IgD-negative memory B cell (primary cell): ENCODE measurements at regions not wholly inside any gene's neighbourhood (a gene's known extent, or its start where the extent isn't known, plus 50 kb on each side); places are given as distances from the start of the nearest gene placed in this dataset.

ENCODE experiments used
- H3K27ac Mint-ChIP-seq, 3 donors: one replicate each; pipeline ENCODE4 v1.8.0; 2020 to 2022; ENCODE audit warnings: mild to moderate bottlenecking in 3 of 3, mixed read lengths in 3 of 3, moderate library complexity in 1 of 3
- H3K27me3 Mint-ChIP-seq: one replicate; pipeline ENCODE4 v1.8.0; 2021; ENCODE audit warnings: mixed read lengths
- H3K36me3 Mint-ChIP-seq: one replicate; pipeline ENCODE4 v1.8.0; 2020; ENCODE audit warnings: mild to moderate bottlenecking, mixed read lengths
- H3K4me1 Mint-ChIP-seq, 3 donors: one replicate each; pipeline ENCODE4 v1.8.0; 2020 to 2022; ENCODE audit warnings: mixed read lengths in 3 of 3, mild to moderate bottlenecking in 1 of 3
- H3K4me3 Mint-ChIP-seq, 4 donors: one replicate each; pipeline ENCODE4 v1.8.0; 2020 to 2022; ENCODE audit warnings: mild to moderate bottlenecking in 4 of 4, mixed read lengths in 4 of 4, moderate library complexity in 3 of 4
- H3K9me3 Mint-ChIP-seq, 3 donors: one replicate each; pipeline ENCODE4 v1.8.0; 2020 to 2021; ENCODE audit warnings: mixed read lengths in 3 of 3, mild to moderate bottlenecking in 1 of 3

DNA sequence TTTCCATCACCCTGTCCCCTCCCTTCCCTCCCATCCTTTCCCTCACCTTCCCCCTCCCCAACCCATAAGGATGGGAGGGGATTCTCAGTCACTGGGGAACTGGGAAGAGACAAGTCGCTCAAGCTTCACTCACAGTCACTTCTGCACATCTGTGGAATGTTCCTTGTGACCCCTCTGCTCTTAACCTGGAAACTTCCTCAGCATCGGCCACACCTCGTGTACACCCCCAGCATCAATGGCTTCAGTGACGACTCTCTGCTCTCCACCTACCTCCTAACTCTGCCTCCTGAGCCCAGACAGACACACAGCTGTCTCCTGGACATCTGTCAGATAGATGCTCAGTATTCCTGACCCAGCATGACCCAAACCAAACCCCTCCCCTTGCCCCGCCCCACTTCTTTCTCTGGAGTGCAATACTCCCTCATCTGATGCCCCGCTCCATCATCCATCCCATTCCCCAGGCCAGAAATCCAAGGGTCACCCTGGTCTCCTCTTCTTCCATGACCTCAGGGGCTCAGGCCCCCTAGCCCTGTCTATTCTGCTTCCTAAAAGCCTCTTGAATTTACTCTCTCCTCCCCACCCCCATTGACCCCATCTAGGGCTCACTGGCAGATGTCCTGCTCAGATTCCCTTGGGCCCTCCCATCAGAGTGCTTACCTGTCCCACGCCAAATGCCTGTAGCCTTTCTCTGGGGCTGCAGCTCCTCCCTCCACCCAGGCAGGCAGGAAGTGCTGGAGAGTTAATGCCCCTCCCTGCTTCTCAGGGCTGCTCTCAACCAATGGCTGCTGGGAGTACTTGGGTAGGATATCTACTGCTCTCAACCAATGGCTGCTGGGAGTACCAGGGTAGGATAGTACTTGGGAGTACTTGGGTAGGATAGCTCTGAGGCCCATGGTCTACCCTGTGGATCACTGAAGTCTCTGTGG lies 83.1 kb upstream of the CSF3R start:
- no peaks in the 10 kb centered on the region for H3K9me3 Mint-ChIP-seq
- H3K27me3 Mint-ChIP-seq = peaks cover 6% of the 10 kb centered on the region
- H3K4me1 Mint-ChIP-seq = no peaks in the 10 kb centered on the region
- H3K36me3 Mint-ChIP-seq = no peaks in the 10 kb centered on the region
- H3K4me3 Mint-ChIP-seq = peak overlapping the region in 1 of 4 donors; percentile 60
- H3K27ac Mint-ChIP-seq = peak overlapping the region in 1 of 3 donors; percentile 54

DNA sequence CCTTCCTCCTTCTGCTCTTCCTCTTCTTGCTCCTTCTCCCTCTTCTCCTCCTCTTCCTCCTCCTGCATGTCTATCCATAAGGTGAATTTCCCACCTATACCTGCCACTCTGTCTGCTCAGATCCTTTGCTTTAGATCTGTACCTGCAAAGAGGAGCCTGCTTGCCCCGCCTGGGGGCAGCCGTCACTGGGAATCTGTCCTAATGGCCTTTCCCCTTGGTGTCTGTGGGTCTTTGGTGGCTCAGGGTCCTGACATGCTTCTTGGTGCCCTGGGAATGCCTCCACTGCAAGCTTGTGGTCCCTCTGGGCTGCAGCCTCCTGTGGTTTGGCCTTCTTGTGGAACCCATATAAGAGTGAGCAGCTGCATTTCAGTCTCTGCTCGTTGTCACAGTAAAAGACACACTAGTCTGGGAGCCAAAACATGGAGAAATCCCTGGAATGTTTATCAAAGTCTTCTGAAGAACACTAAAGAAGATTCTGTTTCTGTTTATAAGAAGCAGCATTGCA lies 79.5 kb upstream of the CSF3R start:
- H3K4me1 Mint-ChIP-seq = no peaks in the 10 kb centered on the region
- no peaks in the 10 kb centered on the region for H3K36me3 Mint-ChIP-seq
- no peak overlapping the region for H3K4me3 Mint-ChIP-seq
- H3K9me3 Mint-ChIP-seq = no peaks in the 10 kb centered on the region
- H3K27me3 Mint-ChIP-seq = peaks cover 6% of the 10 kb centered on the region
- peak overlapping the region in 1 of 3 donors; percentile 87 for H3K27ac Mint-ChIP-seq

DNA sequence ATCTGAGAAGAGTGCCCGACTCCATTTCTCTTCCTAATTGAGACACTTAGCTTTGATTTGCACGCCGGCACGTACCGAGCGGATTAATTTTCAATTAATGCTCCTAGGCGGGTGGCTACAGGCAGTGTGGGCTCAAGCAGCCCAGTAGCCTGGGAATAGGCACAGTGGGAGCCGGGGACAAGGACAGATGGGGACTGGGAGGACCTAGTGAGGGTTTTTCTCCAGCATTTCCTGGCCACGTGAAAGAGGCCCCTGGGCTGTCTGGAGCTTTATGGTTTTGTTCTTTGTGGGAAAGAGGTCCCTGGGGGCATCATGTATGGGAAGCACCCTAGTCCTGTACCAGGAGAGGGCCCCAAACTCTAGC lies 78.6 kb upstream of the CSF3R start:
- Mint-ChIP-seq H3K36me3 (no peaks in the 10 kb centered on the region), H3K4me3 (no peak overlapping the region), H3K9me3 (no peaks in the 10 kb centered on the region), H3K27ac (no peak overlapping the region), H3K27me3 (peaks cover 4% of the 10 kb centered on the region), H3K4me1 (no peaks in the 10 kb centered on the region)

GRCh38 chr1:36560621-36561360 lies 78.1 kb upstream of the CSF3R start:
- H3K27me3 Mint-ChIP-seq = peaks cover 2% of the 10 kb centered on the region
- H3K4me3 Mint-ChIP-seq = no peak overlapping the region
- no peak overlapping the region for H3K27ac Mint-ChIP-seq
- no peaks in the 10 kb centered on the region for H3K9me3 Mint-ChIP-seq
- no peaks in the 10 kb centered on the region for H3K4me1 Mint-ChIP-seq
- no peaks in the 10 kb centered on the region for H3K36me3 Mint-ChIP-seq

DNA sequence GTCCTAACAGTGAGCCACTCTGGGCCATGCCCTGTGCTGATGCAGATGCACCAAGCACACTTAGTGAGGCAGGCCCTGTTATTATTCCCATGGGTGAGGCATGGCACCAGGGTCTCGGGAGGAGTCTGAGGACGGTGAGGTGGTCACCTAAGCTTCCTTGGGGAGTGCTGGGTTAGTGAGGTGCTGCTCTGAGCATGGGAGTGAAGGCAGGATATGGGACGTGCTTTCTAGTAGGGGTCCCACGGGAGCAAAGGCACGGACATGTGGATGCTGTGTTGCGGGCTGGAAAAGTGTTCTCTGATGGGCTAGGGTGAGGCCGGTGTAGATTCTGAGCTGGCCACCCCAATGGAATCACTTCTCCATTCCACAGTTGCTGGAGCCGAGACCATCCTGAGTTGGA lies 77.5 kb upstream of the CSF3R start:
- Mint-ChIP-seq H3K27me3 (no peaks in the 10 kb centered on the region), H3K4me1 (no peaks in the 10 kb centered on the region), H3K36me3 (no peaks in the 10 kb centered on the region), H3K9me3 (no peaks in the 10 kb centered on the region), H3K27ac (no peak overlapping the region), H3K4me3 (no peak overlapping the region)

DNA sequence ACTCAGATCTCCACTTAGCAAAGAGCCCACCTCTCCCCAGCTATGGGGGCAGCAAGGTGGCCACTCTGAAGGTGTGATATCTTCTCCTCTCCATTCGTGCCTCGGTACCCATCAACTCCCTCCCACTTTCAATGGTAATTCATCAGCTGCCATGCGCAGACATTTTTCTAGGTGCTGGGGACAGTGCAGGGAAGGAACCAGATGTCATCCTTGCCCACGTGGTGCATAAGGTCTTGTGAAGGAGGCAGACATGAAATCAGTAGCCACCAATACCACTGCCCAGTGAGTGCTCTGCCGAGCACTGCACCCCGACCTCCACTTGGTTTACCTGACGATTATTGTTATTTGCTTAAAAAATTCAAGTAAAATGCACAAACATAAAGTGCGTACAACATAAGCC lies 76.3 kb upstream of the CSF3R start:
- H3K9me3 Mint-ChIP-seq = no peaks in the 10 kb centered on the region
- H3K4me1 Mint-ChIP-seq = no peaks in the 10 kb centered on the region
- no peak overlapping the region for H3K27ac Mint-ChIP-seq
- no peak overlapping the region for H3K4me3 Mint-ChIP-seq
- H3K27me3 Mint-ChIP-seq = peaks cover 5% of the 10 kb centered on the region
- H3K36me3 Mint-ChIP-seq = no peaks in the 10 kb centered on the region

GRCh38 chr1:36557041-36558000 lies 74.6 kb upstream of the CSF3R start:
- Mint-ChIP-seq H3K9me3 (no peaks in the 10 kb centered on the region), H3K27me3 (peaks cover 12% of the 10 kb centered on the region), H3K27ac (no peak overlapping the region), H3K36me3 (no peaks in the 10 kb centered on the region), H3K4me3 (no peak overlapping the region), H3K4me1 (peaks cover 0 to 3% (median 0%) of the 10 kb centered on the region in 3 donors)

- Mint-ChIP-seq H3K27me3 (peaks cover 14% of the 10 kb centered on the region), H3K27ac (peak overlapping the region in 1 of 3 donors; percentile 20), H3K9me3 (no peaks in the 10 kb centered on the region), H3K4me1 (peaks cover 0 to 3% (median under 1%) of the 10 kb centered on the region in 3 donors), H3K4me3 (no peak overlapping the region), H3K36me3 (no peaks in the 10 kb centered on the region)
These were observed 72.3 kb upstream of the CSF3R start for GRCh38 chr1:36555041-36555440.

DNA sequence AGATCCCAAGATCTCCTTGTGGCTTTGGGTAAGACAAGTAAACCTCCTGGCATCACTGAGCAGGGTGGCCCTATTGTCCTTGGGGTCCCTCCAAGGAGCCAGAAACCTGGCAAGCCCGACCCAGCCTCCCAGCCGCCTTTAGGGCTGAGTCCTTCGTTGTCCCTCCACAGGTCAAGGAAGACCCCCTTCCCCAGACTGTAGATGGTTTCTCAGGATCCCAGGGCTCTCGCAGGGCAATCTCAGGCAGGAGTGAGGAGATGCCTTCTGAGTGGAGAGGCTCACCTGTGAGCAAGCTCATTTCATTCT lies 71.6 kb upstream of the CSF3R start:
- Mint-ChIP-seq H3K27me3 (peaks cover 14% of the 10 kb centered on the region), H3K27ac (no peak overlapping the region), H3K9me3 (no peaks in the 10 kb centered on the region), H3K36me3 (peaks cover 1% of the 10 kb centered on the region), H3K4me1 (peaks cover 4 to 9% (median 8%) of the 10 kb centered on the region in 3 donors), H3K4me3 (no peak overlapping the region)

- peaks cover 4 to 9% (median 9%) of the 10 kb centered on the region in 3 donors for H3K4me1 Mint-ChIP-seq
- H3K36me3 Mint-ChIP-seq = peaks cover 1% of the 10 kb centered on the region
- H3K27ac Mint-ChIP-seq = no peak overlapping the region
These were observed 71.0 kb upstream of the CSF3R start for GRCh38 chr1:36553591-36554322.

DNA sequence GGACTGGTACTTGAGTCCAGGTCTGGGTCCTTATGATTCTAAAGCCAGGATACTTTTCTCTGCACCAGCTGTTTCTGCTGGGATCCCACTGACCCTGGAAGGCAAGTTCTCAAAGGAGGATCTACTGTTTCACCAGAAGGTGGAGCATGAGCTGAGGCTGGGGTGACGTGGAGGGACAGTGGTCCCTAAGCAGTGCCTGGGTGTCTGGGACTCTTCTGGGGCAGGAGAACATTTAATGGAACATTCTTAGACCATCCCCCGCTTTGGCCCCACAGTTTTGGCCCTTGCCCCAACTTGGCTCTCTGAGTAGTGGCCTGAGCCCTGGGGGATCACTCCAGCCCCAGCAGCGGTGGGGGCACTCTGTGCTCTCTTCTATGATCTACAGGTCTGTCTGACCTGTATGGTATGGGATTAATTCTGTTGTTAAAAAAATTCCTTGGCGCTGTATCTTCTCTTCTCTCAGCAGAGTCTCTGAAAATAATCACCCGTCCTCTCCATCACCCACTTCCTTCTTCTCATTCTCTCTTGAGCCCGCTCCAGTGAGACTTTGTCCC lies 60.3 kb upstream of the CSF3R start:
- no peaks in the 10 kb centered on the region for H3K4me1 Mint-ChIP-seq
- no peak overlapping the region for H3K27ac Mint-ChIP-seq
- H3K27me3 Mint-ChIP-seq = peaks cover 15% of the 10 kb centered on the region

More at GRCh38 chr1:36553591-36554322, 71.0 kb upstream of the CSF3R start:
- peaks cover 14% of the 10 kb centered on the region for H3K27me3 Mint-ChIP-seq
- no peaks in the 10 kb centered on the region for H3K9me3 Mint-ChIP-seq
- no peak overlapping the region for H3K4me3 Mint-ChIP-seq

GRCh38 chr1:36542024-36542961 lies 59.6 kb upstream of the CSF3R start:
- H3K9me3 Mint-ChIP-seq = peaks cover 0 to 5% (median 0%) of the 10 kb centered on the region in 3 donors
- peaks cover 18% of the 10 kb centered on the region for H3K27me3 Mint-ChIP-seq
- H3K4me3 Mint-ChIP-seq = peak overlapping the region in 1 of 4 donors; percentile 68
- H3K4me1 Mint-ChIP-seq = no peaks in the 10 kb centered on the region
- H3K36me3 Mint-ChIP-seq = no peaks in the 10 kb centered on the region
- H3K27ac Mint-ChIP-seq = no peak overlapping the region

More for the DNA sequence above, 60.3 kb upstream of the CSF3R start:
- no peaks in the 10 kb centered on the region for H3K36me3 Mint-ChIP-seq
- no peak overlapping the region for H3K4me3 Mint-ChIP-seq
- H3K9me3 Mint-ChIP-seq = peaks cover 0 to 5% (median 0%) of the 10 kb centered on the region in 3 donors

- H3K27ac Mint-ChIP-seq = no peak overlapping the region
- no peaks in the 10 kb centered on the region for H3K36me3 Mint-ChIP-seq
- H3K4me1 Mint-ChIP-seq = no peaks in the 10 kb centered on the region
- H3K9me3 Mint-ChIP-seq = peaks cover 0 to 5% (median 0%) of the 10 kb centered on the region in 3 donors
- peaks cover 13% of the 10 kb centered on the region for H3K27me3 Mint-ChIP-seq
- no peak overlapping the region for H3K4me3 Mint-ChIP-seq
These were observed 57.3 kb upstream of the CSF3R start for GRCh38 chr1:36540056-36540455.
